Lower lobe of right lung (tissue), 2 donors: ENCODE measurements at regions not wholly inside any gene's neighbourhood (a gene's known extent, or its start where the extent isn't known, plus 50 kb on each side); places are given as distances from the start of the nearest gene placed in this dataset.

Experiments used
- ATAC-seq, 2 donors: fragments of 200-7000 bp; cut with Tn5 transposase; one replicate each; pipeline ENCODE4 v1.9.1; 2020 to 2022; ENCODE audit warnings: mild to moderate bottlenecking in 2 of 2, moderate library complexity in 2 of 2
- DNase-seq: peaks from one replicate; pipeline ENCODE4 v3.0.0-alpha.2; 2020
- H3K27ac ChIP-seq: fragments of 200-600 bp; one replicate; pipeline ENCODE4 v1.8.0; 2022
- H3K27me3 ChIP-seq: fragments of 200-600 bp; one replicate; pipeline ENCODE4 v1.8.0; 2022; ENCODE audit warnings: low read depth
- H3K36me3 ChIP-seq: fragments of 200-600 bp; one replicate; pipeline ENCODE4 v1.8.0; 2022; ENCODE audit warnings: mild to moderate bottlenecking
- H3K4me1 ChIP-seq: fragments of 200-600 bp; one replicate; pipeline ENCODE4 v1.8.0; 2022
- H3K4me3 ChIP-seq: fragments of 200-600 bp; one replicate; pipeline ENCODE4 v1.8.0; 2022; ENCODE audit warnings: mild to moderate bottlenecking
- H3K9me3 ChIP-seq: fragments of 200-600 bp; one replicate; pipeline ENCODE4 v1.8.0; 2022
- intact Hi-C: fragments of 100-400 bp; cut with DNase I; formaldehyde crosslinking; loops from one replicate; pipeline ENCODE4 v1.11.0; 2022
- TF ChIP-seq, protein P1 (sequence below): fragments of 200-600 bp; IDR thresholded peaks from one replicate; pipeline ENCODE4 v1.8.0; 2022; ENCODE audit warnings: antibody characterized with exemption, mild to moderate bottlenecking
- donor health status: DM: no; HTN: yes; CAD: no; lungs with severe emphysema.

DNA sequence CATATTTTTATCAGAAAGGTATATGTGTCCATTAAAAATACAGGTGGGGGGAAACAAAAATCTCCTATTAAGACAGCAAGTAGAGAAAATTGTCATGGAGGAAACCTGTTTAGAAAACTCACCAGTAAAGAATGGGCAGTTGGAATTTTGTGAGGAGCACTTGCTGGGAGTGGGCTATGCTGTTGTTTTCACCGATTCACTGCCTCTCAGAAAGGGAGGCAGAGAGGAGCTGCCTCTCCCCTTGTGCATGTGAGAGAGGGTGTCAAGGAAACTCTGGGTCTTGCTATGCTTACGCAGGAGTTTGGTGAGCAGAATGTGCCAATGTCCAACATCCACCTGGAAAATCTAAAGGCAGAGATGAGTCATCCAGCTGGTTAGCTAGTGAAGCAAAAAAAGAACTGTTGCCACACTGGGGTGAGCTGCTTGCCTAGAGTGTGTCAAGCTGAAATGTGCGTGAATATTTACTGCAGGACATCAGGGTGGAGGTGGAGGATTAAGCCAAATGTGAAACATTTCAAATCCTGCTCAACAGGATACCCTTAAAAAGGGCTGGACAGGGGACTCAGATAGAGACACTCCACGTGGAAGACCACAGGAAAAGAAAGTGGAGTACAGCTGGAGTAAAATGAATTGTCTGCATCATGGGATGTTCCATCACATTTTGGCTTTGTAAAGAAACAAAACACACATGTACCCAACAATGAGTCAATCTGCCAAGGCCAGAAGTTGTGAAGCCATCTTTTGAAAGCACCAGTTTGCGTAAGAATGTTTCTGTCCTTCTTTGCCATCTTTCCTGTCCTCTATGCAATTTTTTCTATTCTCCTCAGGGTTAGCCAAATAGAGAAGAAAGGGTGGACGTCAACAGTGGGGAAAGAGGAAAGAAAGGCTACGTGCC, 449.7 kb upstream of the MPDZ start:
- no peak for DNase-seq
- no peak for ATAC-seq
- intact Hi-C loops: no loop called here

DNA sequence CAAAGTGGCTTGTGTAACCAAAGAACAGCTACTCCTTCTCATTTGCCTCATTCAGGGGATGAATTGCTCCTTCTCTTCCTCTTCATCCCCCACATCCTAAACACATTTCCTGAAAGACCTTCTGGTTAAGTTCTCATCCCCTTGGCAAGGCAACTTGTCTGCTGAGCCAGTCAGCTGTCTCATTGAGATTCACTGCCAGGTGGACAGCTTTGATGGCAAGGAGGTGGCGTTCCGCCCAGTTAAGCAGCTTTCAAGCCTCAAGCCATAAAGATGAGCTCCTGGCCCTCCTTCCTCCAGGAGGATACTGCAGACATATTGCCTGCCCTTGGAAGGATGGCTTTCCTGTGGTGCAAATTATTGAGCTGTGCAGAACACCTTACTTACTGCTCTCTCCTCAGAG, 448.6 kb upstream of the MPDZ start:
- H3K9me3 ChIP-seq: no peaks in the 10 kb centered on the region
- H3K36me3 ChIP-seq: no peaks in the 10 kb centered on the region
- H3K27me3 ChIP-seq: no peaks in the 10 kb centered on the region
- H3K27ac ChIP-seq: no peak overlapping the region
- DNase-seq: no peak
- H3K4me1 ChIP-seq: no peaks in the 10 kb centered on the region
- H3K4me3 ChIP-seq: no peak overlapping the region
- no peak for ATAC-seq
- intact Hi-C loops: no loop called here
- TF ChIP-seq, protein P1, sequence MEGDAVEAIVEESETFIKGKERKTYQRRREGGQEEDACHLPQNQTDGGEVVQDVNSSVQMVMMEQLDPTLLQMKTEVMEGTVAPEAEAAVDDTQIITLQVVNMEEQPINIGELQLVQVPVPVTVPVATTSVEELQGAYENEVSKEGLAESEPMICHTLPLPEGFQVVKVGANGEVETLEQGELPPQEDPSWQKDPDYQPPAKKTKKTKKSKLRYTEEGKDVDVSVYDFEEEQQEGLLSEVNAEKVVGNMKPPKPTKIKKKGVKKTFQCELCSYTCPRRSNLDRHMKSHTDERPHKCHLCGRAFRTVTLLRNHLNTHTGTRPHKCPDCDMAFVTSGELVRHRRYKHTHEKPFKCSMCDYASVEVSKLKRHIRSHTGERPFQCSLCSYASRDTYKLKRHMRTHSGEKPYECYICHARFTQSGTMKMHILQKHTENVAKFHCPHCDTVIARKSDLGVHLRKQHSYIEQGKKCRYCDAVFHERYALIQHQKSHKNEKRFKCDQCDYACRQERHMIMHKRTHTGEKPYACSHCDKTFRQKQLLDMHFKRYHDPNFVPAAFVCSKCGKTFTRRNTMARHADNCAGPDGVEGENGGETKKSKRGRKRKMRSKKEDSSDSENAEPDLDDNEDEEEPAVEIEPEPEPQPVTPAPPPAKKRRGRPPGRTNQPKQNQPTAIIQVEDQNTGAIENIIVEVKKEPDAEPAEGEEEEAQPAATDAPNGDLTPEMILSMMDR: no peak

More for the DNA sequence above, 449.7 kb upstream of the MPDZ start:
- Histone ChIP-seq H3K36me3 (no peaks in the 10 kb centered on the region), H3K4me1 (no peaks in the 10 kb centered on the region), H3K27ac (no peak overlapping the region), H3K27me3 (no peaks in the 10 kb centered on the region), H3K4me3 (no peak overlapping the region), H3K9me3 (no peaks in the 10 kb centered on the region)
- TF ChIP-seq, protein P1: no peak

DNA sequence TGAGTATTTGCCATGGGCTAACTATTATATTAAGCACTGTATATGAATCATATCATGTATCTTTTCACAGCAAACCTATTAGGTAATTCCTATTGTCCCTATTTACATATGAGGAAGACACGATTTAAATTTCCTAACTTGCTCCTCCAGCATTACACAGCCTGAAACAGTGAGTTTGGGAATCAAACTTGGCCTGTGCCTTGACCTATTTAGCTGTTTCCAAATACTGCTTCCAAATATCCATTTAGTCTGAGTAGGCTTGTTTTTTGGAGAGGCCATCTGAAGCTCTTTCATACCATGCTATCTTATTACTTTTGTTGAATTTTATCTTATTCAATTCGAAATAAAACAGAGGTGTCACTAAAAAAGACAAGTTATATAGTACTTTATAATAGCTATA, 447.3 kb upstream of the MPDZ start:
- H3K4me3 ChIP-seq: no peak overlapping the region
- no peaks in the 10 kb centered on the region for H3K27me3 ChIP-seq
- H3K27ac ChIP-seq: no peak overlapping the region
- intact Hi-C loops: no loop called here
- no peaks in the 10 kb centered on the region for H3K36me3 ChIP-seq
- H3K9me3 ChIP-seq: no peaks in the 10 kb centered on the region
- DNase-seq: no peak
- ATAC-seq: no peak
- H3K4me1 ChIP-seq: no peaks in the 10 kb centered on the region
- TF ChIP-seq, protein P1: no peak

DNA sequence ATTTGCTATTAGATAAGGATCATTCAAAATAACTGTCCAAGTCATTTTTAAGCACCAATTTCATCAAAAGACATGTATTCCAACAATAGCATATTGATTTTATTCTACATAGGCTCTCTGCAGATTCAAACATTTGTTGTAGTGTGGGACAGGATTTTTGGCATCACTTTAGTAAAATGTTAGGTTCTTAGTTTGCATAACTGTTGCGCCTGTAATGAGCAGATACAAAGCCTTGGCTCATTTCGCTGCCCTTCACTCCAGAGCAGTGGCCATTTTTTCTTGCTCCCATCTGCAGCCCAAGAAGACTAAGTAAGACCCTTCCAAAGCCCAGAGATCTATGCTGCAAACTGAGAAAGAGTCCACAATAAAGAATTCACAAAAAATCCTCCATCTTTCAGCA, 446.0 kb upstream of the MPDZ start:
- H3K4me3 ChIP-seq: no peak overlapping the region
- TF ChIP-seq, protein P1: no peak
- DNase-seq (no peak), ATAC-seq (no peak)
- no peaks in the 10 kb centered on the region for H3K9me3 ChIP-seq
- H3K36me3 ChIP-seq: no peaks in the 10 kb centered on the region
- intact Hi-C loops: no loop called here
- H3K27me3 ChIP-seq: no peaks in the 10 kb centered on the region
- H3K27ac ChIP-seq: no peak overlapping the region
- H3K4me1 ChIP-seq: no peaks in the 10 kb centered on the region

DNA sequence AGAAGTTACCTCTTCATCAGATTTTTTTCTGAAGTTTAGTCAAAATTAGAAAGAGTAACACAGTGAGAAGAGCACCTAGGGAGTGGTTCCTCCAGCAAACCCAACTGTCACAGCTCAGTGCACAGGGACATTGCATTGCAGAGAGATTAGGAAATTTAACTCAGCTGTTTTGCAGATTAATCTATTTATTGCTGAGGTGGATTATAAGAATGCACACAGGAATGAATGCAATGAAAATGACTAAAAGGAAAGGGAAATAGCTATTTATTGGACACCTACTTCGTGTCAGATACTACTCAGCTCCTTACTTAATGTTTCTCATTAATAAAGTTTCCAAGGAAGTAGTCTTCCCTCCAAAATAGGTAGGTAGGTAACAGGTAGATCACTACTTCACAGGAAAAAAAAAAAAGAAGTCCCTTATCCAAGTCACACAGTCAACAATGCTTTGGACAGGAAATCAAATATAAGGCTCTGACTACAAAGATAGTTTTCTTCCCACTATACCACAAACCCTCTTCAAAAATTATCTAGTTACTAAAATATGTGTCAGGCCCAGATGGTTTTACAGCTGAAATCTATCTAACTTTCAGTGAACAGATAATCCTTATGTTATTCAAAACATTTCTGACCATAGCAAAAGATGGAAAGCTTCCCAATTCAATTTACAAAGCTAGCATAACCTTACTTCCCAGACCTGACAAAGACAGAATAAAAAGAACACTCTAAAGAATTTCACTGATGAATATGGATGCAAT, 442.2 kb upstream of the MPDZ start:
- DNase-seq (no peak), ATAC-seq (no peak)
- Histone ChIP-seq H3K27me3 (no peaks in the 10 kb centered on the region), H3K4me1 (peaks cover 11% of the 10 kb centered on the region), H3K36me3 (no peaks in the 10 kb centered on the region), H3K27ac (no peak overlapping the region), H3K9me3 (no peaks in the 10 kb centered on the region), H3K4me3 (no peak overlapping the region)
- TF ChIP-seq, protein P1: no peak
- intact Hi-C loops: no loop called here
